ENCODE measurements at regions not wholly inside any gene's neighbourhood (a gene's known extent, or its start where the extent isn't known, plus 50 kb on each side); places are given as distances from the start of the nearest gene placed in this dataset.

DNA sequence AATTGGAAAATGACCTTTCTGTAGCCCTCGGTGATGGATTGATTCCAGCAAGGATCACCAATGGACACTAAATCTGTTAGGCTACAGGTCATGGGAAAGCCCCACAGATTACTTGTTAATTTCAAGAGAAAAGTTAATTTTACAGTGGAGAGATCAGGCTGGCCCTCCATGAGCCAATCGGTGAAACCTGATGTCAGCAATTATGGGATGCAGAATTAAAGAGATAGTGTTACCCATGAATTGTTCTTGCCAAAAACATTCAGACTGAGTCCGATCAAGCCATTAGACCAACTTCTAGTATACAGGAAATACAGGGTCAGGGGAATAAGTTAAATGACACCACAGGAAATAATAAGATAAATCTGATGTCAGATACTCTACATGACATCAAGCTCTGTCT, 214.9 kb upstream of the SYNDIG1 start:
- BruUV-seq (replicated peaks), result no TSS peak
- no peaks in the 10 kb centered on the region for H3K36me3 ChIP-seq (ENCODE audit: low read depth)

DNA sequence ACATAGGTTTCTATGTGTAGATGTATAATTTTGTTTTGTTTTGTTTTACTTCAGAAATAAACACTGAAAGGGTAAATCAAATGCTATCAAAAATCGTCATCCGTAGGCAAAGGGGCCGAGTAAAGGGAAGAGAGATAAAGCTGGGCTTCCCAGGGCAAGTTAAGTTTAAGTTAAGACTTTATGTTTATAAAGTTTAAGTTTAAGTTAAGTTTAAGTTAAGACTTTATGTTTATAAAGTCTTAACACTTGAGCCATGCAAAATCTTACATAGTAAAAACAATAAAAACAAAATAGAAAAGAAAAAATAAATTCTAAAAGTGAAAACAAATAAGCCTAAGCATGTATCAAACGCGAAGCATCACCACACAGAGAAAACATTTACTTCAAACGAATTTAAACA, 216.1 kb upstream of the SYNDIG1 start:
- intact Hi-C loops (cut with micrococcal nuclease; ENCODE audit: unreplicated experiment), result no loop called here
- POLR2A ChIA-PET (ENCODE audit: unreplicated experiment), result no interaction called here
- no TSS peak for BruUV-seq (replicated peaks)

More for the DNA sequence above, 214.9 kb upstream of the SYNDIG1 start:
- Histone ChIP-seq H3K9me3 (ENCODE audit: insufficient read depth, low read depth) (no peaks in the 10 kb centered on the region), H3K4me3 (no peak overlapping the region), H2AFZ (no peak overlapping the region; the same call in 1 of the 2 replicates), H4K20me1 (ENCODE audit: insufficient read depth) (no peaks in the 10 kb centered on the region), H3K27ac (no peak overlapping the region), H3K4me1 (replicated peaks; ENCODE audit: insufficient read depth) (0 out of 2 replicates have a peak, but pooled peaks cover 7% of the 10 kb centered on the region), H3K27me3 (ENCODE audit: insufficient read depth, low read depth) (no peaks in the 10 kb centered on the region), H3K9me2 (ENCODE audit: insufficient read depth) (peaks cover 4% of the 10 kb centered on the region; the same call in 1 of the 2 replicates), H3F3A (ENCODE audit: insufficient read depth, low read depth) (no peaks in the 10 kb centered on the region), H3K79me2 (ENCODE audit: low read depth) (no peaks in the 10 kb centered on the region), H3K4me2 (no peak overlapping the region)
- CTCF ChIA-PET, result no interaction called here
- no peak for DNase-seq
- TF ChIP-seq EZH2 (IDR thresholded peaks at IDR 0.05; ENCODE audit: low read depth) (no peak), CTCF (conservative IDR thresholded peaks at IDR 0.05) (no peak)
- intact Hi-C loops (cut with micrococcal nuclease; ENCODE audit: unreplicated experiment), result no loop called here
- POLR2A ChIA-PET (ENCODE audit: unreplicated experiment), result no interaction called here

DNA sequence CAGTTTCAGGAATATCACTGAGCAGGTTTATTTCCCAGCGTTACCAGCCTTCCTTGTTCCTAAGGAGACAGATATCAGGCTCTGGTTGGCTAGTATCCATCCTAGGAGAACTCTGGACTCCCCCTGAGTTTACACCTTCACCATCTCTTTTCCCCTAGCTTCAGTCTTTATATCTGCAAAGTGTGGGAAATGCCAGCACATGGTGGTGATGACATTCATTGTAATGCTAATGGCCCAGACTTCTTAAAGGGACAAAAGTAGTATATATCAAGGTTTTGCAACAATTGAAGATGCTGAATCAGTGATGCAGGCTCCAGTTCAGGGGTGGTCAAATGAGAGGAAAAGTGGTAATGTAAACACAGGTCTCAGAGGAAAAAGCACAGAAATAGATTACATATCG, 224.3 kb upstream of the SYNDIG1 start:
- no peak for TF ChIP-seq CTCF (conservative IDR thresholded peaks at IDR 0.05)
- TF ChIP-seq EZH2 (IDR thresholded peaks at IDR 0.05; ENCODE audit: low read depth), result no peak
- H3K27ac ChIP-seq, result no peak overlapping the region
- H3K4me3 ChIP-seq, result no peak overlapping the region
- H3F3A ChIP-seq (ENCODE audit: insufficient read depth, low read depth), result no peaks in the 10 kb centered on the region
- no peaks in the 10 kb centered on the region for H3K9me3 ChIP-seq (ENCODE audit: insufficient read depth, low read depth)
- no peaks in the 10 kb centered on the region for H3K9me2 ChIP-seq (ENCODE audit: insufficient read depth)
- CTCF ChIA-PET, result no interaction called here
- H3K4me2 ChIP-seq, result no peak overlapping the region
- H3K36me3 ChIP-seq (ENCODE audit: low read depth), result no peaks in the 10 kb centered on the region
- H3K4me1 ChIP-seq (replicated peaks; ENCODE audit: insufficient read depth), result no peaks in the 10 kb centered on the region
- intact Hi-C loops (cut with micrococcal nuclease; ENCODE audit: unreplicated experiment), result no loop called here
- DNase-seq, result no peak
- no peaks in the 10 kb centered on the region for H3K79me2 ChIP-seq (ENCODE audit: low read depth)
- no peak overlapping the region for H2AFZ ChIP-seq
- no peaks in the 10 kb centered on the region for H3K27me3 ChIP-seq (ENCODE audit: insufficient read depth, low read depth)
- H4K20me1 ChIP-seq (ENCODE audit: insufficient read depth), result no peaks in the 10 kb centered on the region
- POLR2A ChIA-PET (ENCODE audit: unreplicated experiment), result interaction anchor here (0.6 kb wide), 1 partner anchor 71 kb away, joined by 4 read pairs; no protein-coding TSS in a partner anchor
- no TSS peak for BruUV-seq (replicated peaks)

More for the DNA sequence above, 216.1 kb upstream of the SYNDIG1 start:
- Histone ChIP-seq H3K4me3 (no peak overlapping the region), H3K9me3 (ENCODE audit: insufficient read depth, low read depth) (no peaks in the 10 kb centered on the region), H3F3A (ENCODE audit: insufficient read depth, low read depth) (no peaks in the 10 kb centered on the region), H3K4me2 (no peak overlapping the region), H3K27ac (no peak overlapping the region), H3K4me1 (replicated peaks; ENCODE audit: insufficient read depth) (no peaks in the 10 kb centered on the region), H3K36me3 (ENCODE audit: low read depth) (no peaks in the 10 kb centered on the region), H3K79me2 (ENCODE audit: low read depth) (no peaks in the 10 kb centered on the region), H4K20me1 (ENCODE audit: insufficient read depth) (no peaks in the 10 kb centered on the region), H3K9me2 (ENCODE audit: insufficient read depth) (peaks cover 4% of the 10 kb centered on the region; the same call in 1 of the 2 replicates), H3K27me3 (ENCODE audit: insufficient read depth, low read depth) (no peaks in the 10 kb centered on the region), H2AFZ (no peak overlapping the region)
- CTCF ChIA-PET, result no interaction called here
- TF ChIP-seq CTCF (conservative IDR thresholded peaks at IDR 0.05) (no peak), EZH2 (IDR thresholded peaks at IDR 0.05; ENCODE audit: low read depth) (no peak)
- DNase-seq, result no peak
